CD4-positive, alpha-beta memory T cell (primary cell): ENCODE measurements at regions not wholly inside any gene's neighbourhood (a gene's known extent, or its start where the extent isn't known, plus 50 kb on each side); places are given as distances from the start of the nearest gene placed in this dataset.

ENCODE experiments used
- CTCF ChIA-PET: fragments of 350-600 bp; sonication (Branson Sonifier 250); formaldehyde crosslinking; loops from one replicate; lab custom pipeline; 2021; ENCODE audit warnings: inconsistent platforms; ENCODE audit not compliant: partially characterized antibody; lab: Charles Lee
- POLR2A ChIA-PET: fragments of 350-600 bp; sonication (Branson Sonifier 250); formaldehyde crosslinking; loops from one replicate; lab custom pipeline; 2021; ENCODE audit not compliant: partially characterized antibody; lab: Charles Lee
- DNase-seq, 5 donors: peaks; one replicate each; pipeline versions ENCODE4 v3.0.0 to v3.0.0-alpha.2; 2020 to 2022; ENCODE audit warnings: mixed read lengths in 1 of 5
- H3K27ac ChIP-seq: one replicate; pipeline ENCODE4 v1.7.0; 2013; ENCODE audit warnings: low read depth, low read length
- H3K27me3 ChIP-seq: 2 replicates; pipeline ENCODE4 v1.7.0; 2013; ENCODE audit warnings: mild to moderate bottlenecking, low read length, moderate library complexity; ENCODE audit not compliant: insufficient read depth
- H3K36me3 ChIP-seq: 2 replicates; pipeline ENCODE4 v1.7.0; 2013; ENCODE audit warnings: mild to moderate bottlenecking, low read length, moderate library complexity; ENCODE audit not compliant: insufficient read depth
- H3K4me1 ChIP-seq: 2 replicates; pipeline ENCODE4 v1.7.0; 2013; ENCODE audit warnings: mild to moderate bottlenecking, low read length, moderate library complexity; ENCODE audit not compliant: insufficient read depth
- H3K4me3 ChIP-seq, 2 donors: one replicate each; pipeline ENCODE4 v1.7.0; 2013; ENCODE audit warnings: low read length in 2 of 2, mild to moderate bottlenecking in 1 of 2
- H3K9me3 ChIP-seq, 2 donors: one replicate each; pipeline ENCODE4 v1.7.0; 2013; ENCODE audit warnings: low read length in 2 of 2, control low read depth in 1 of 2; ENCODE audit not compliant: control insufficient read depth in 1 of 2
- H3K27ac Mint-ChIP-seq, 7 donors: one replicate each; pipeline ENCODE4 v1.8.0; 2020 to 2021; ENCODE audit warnings: mixed read lengths in 7 of 7, mild to moderate bottlenecking in 6 of 7, inconsistent platforms in 3 of 7, moderate library complexity in 3 of 7
- H3K27me3 Mint-ChIP-seq, 2 donors: one replicate each; pipeline ENCODE4 v1.8.0; 2020 to 2021; ENCODE audit warnings: mixed read lengths in 2 of 2
- H3K36me3 Mint-ChIP-seq, 2 donors: one replicate each; pipeline ENCODE4 v1.8.0; 2020 to 2021; ENCODE audit warnings: mixed read lengths in 2 of 2, inconsistent platforms in 1 of 2, mild to moderate bottlenecking in 1 of 2
- H3K4me1 Mint-ChIP-seq, 4 donors: one replicate each; pipeline ENCODE4 v1.8.0; 2020 to 2021; ENCODE audit warnings: mixed read lengths in 4 of 4, mild to moderate bottlenecking in 1 of 4
- H3K4me3 Mint-ChIP-seq, 8 donors: one replicate each; pipeline ENCODE4 v1.8.0; 2020 to 2021; ENCODE audit warnings: mixed read lengths in 8 of 8, mild to moderate bottlenecking in 7 of 8, moderate library complexity in 6 of 8, inconsistent platforms in 3 of 8
- H3K9me3 Mint-ChIP-seq, 8 donors: one replicate each; pipeline ENCODE4 v1.8.0; 2020 to 2021; ENCODE audit warnings: mixed read lengths in 8 of 8, mild to moderate bottlenecking in 5 of 8, inconsistent platforms in 3 of 8, moderate library complexity in 1 of 8
- intact Hi-C: fragments of 100-400 bp; cut with micrococcal nuclease; formaldehyde crosslinking; loops from one replicate; pipeline ENCODE4 v1.15.1; 2023

- H3K27me3 ChIP-seq, result no peaks in the 10 kb centered on the region
- no peaks in the 10 kb centered on the region for H3K9me3 Mint-ChIP-seq
- H3K36me3 ChIP-seq, result no peaks in the 10 kb centered on the region
- H3K4me3 Mint-ChIP-seq, result no peak overlapping the region
- peaks cover 13 to 53% (median 32%) of the 10 kb centered on the region in 4 donors for H3K4me1 Mint-ChIP-seq
- H3K4me1 ChIP-seq, result peaks cover 37% of the 10 kb centered on the region
- intact Hi-C loops, result no loop called here
- H3K4me3 ChIP-seq, result no peak overlapping the region
- no peaks in the 10 kb centered on the region for H3K36me3 Mint-ChIP-seq
- no peaks in the 10 kb centered on the region for H3K9me3 ChIP-seq
- ChIA-PET CTCF (interaction anchor here (0.8 to 1.1 kb wide), 2 partner anchors 9 to 139 kb away, joined by 3 to 4 read pairs; no protein-coding TSS in a partner anchor), POLR2A (interaction anchor here (1.0 kb wide), 1 partner anchor 131 kb away, joined by 3 read pairs; no protein-coding TSS in a partner anchor)
- DNase-seq, result no peak
- no peak overlapping the region for H3K27ac ChIP-seq
- peak overlapping the region in 2 of 7 donors; percentile 12 to 18 for H3K27ac Mint-ChIP-seq
- H3K27me3 Mint-ChIP-seq, result no peaks in the 10 kb centered on the region
These were observed 136.1 kb upstream of the CCND2 start for GRCh38 chr12:4137441-4137840.

- Mint-ChIP-seq H3K27me3 (no peaks in the 10 kb centered on the region), H3K9me3 (peaks cover 0 to 2% (median under 1%) of the 10 kb centered on the region in 8 donors), H3K4me1 (peaks cover 10 to 48% (median 29%) of the 10 kb centered on the region in 4 donors), H3K36me3 (peaks cover 0 to 2% of the 10 kb centered on the region in 2 donors), H3K4me3 (no peak overlapping the region), H3K27ac (no peak overlapping the region)
- H3K4me1 ChIP-seq, result peaks cover 33% of the 10 kb centered on the region
- no peaks in the 10 kb centered on the region for H3K9me3 ChIP-seq
- POLR2A ChIA-PET, result interaction anchor here (1.0 kb wide), 1 partner anchor 132 kb away, joined by 3 read pairs; no protein-coding TSS in a partner anchor
- H3K36me3 ChIP-seq, result no peaks in the 10 kb centered on the region
- CTCF ChIA-PET, result interaction anchor here (1.1 kb wide), 1 partner anchor 9 kb away, joined by 4 read pairs; no protein-coding TSS in a partner anchor
- intact Hi-C loops, result no loop called here
- no peak overlapping the region for H3K27ac ChIP-seq
- no peak for DNase-seq
- H3K27me3 ChIP-seq, result no peaks in the 10 kb centered on the region
- no peak overlapping the region for H3K4me3 ChIP-seq
These were observed 136.5 kb upstream of the CCND2 start for GRCh38 chr12:4137015-4137414.

GRCh38 chr12:4135919-4136605, 137.5 kb upstream of the CCND2 start:
- H3K36me3 ChIP-seq, result no peaks in the 10 kb centered on the region
- H3K4me1 Mint-ChIP-seq, result peaks cover 7 to 39% (median 23%) of the 10 kb centered on the region in 4 donors
- peaks cover 0 to 8% of the 10 kb centered on the region in 2 donors for H3K36me3 Mint-ChIP-seq
- ChIA-PET POLR2A (interaction anchor here (2.0 kb wide), 1 partner anchor 7 kb away, joined by 8 read pairs; no protein-coding TSS in a partner anchor), CTCF (no interaction called here)
- no peaks in the 10 kb centered on the region for H3K9me3 ChIP-seq
- peaks cover 23% of the 10 kb centered on the region for H3K4me1 ChIP-seq
- no peak overlapping the region for H3K4me3 ChIP-seq
- peak overlapping the region in 2 of 8 donors; percentile 6 to 23 for H3K4me3 Mint-ChIP-seq
- intact Hi-C loops, result no loop called here
- H3K27me3 Mint-ChIP-seq, result no peaks in the 10 kb centered on the region
- H3K27ac Mint-ChIP-seq, result peak overlapping the region in 4 of 7 donors; percentile 9 to 74 (median 58)
- peaks cover 0 to 11% (median 6%) of the 10 kb centered on the region in 8 donors for H3K9me3 Mint-ChIP-seq
- H3K27ac ChIP-seq, result no peak overlapping the region
- no peak for DNase-seq
- H3K27me3 ChIP-seq, result no peaks in the 10 kb centered on the region

GRCh38 chr12:4134448-4135263, 138.9 kb upstream of the CCND2 start:
- peaks cover 14% of the 10 kb centered on the region for H3K4me1 ChIP-seq
- no peaks in the 10 kb centered on the region for H3K27me3 Mint-ChIP-seq
- H3K27me3 ChIP-seq, result no peaks in the 10 kb centered on the region
- CTCF ChIA-PET, result interaction anchor here (1.2 to 1.4 kb wide), 2 partner anchors 8 to 19 kb away, joined by 3 to 6 read pairs; no protein-coding TSS in a partner anchor
- peaks cover 0 to 8% of the 10 kb centered on the region in 2 donors for H3K36me3 Mint-ChIP-seq
- H3K27ac ChIP-seq, result no peak overlapping the region
- H3K9me3 ChIP-seq, result no peaks in the 10 kb centered on the region
- H3K27ac Mint-ChIP-seq, result peak overlapping the region in 1 of 7 donors; percentile 59
- H3K4me3 Mint-ChIP-seq, result no peak overlapping the region
- H3K4me1 Mint-ChIP-seq, result peaks cover 7 to 27% (median 22%) of the 10 kb centered on the region in 4 donors
- POLR2A ChIA-PET, result interaction anchor here (0.9 to 2.0 kb wide), 2 partner anchors 9 to 160 kb away, joined by 3 to 8 read pairs; no protein-coding TSS in a partner anchor
- no peaks in the 10 kb centered on the region for H3K36me3 ChIP-seq
- intact Hi-C loops, result no loop called here
- peaks cover 0 to 16% (median 6%) of the 10 kb centered on the region in 8 donors for H3K9me3 Mint-ChIP-seq
- DNase-seq, result no peak
- no peak overlapping the region for H3K4me3 ChIP-seq

GRCh38 chr12:4133636-4134447, 139.7 kb upstream of the CCND2 start:
- peaks cover 7 to 19% (median 14%) of the 10 kb centered on the region in 4 donors for H3K4me1 Mint-ChIP-seq
- Histone ChIP-seq H3K36me3 (no peaks in the 10 kb centered on the region), H3K27me3 (no peaks in the 10 kb centered on the region), H3K4me1 (peaks cover 8% of the 10 kb centered on the region), H3K27ac (no peak overlapping the region), H3K4me3 (no peak overlapping the region), H3K9me3 (no peaks in the 10 kb centered on the region)
- no peak for DNase-seq
- POLR2A ChIA-PET, result interaction anchor here (0.9 to 2.0 kb wide), 2 partner anchors 9 to 160 kb away, joined by 3 to 8 read pairs; no protein-coding TSS in a partner anchor
- H3K36me3 Mint-ChIP-seq, result peaks cover 0 to 8% of the 10 kb centered on the region in 2 donors
- intact Hi-C loops, result no loop called here
- H3K4me3 Mint-ChIP-seq, result no peak overlapping the region
- H3K27me3 Mint-ChIP-seq, result no peaks in the 10 kb centered on the region
- CTCF ChIA-PET, result interaction anchor here (1.2 to 1.4 kb wide), 4 partner anchors 8 to 143 kb away, joined by 3 to 6 read pairs (median 4); no protein-coding TSS in a partner anchor
- peak overlapping the region in 2 of 7 donors; percentile 31 to 90 for H3K27ac Mint-ChIP-seq
- H3K9me3 Mint-ChIP-seq, result peaks cover 0 to 16% (median 6%) of the 10 kb centered on the region in 8 donors

GRCh38 chr12:4133029-4133428, 140.5 kb upstream of the CCND2 start:
- H3K27me3 Mint-ChIP-seq, result no peaks in the 10 kb centered on the region
- ChIA-PET CTCF (interaction anchor here (1.2 to 1.4 kb wide), 3 partner anchors 9 to 144 kb away, joined by 3 to 6 read pairs (median 5); no protein-coding TSS in a partner anchor), POLR2A (no interaction called here)
- Histone ChIP-seq H3K9me3 (no peaks in the 10 kb centered on the region), H3K4me1 (peaks cover 8% of the 10 kb centered on the region), H3K27me3 (no peaks in the 10 kb centered on the region), H3K36me3 (no peaks in the 10 kb centered on the region), H3K4me3 (no peak overlapping the region), H3K27ac (no peak overlapping the region)
- peaks cover 0 to 16% (median 6%) of the 10 kb centered on the region in 8 donors for H3K9me3 Mint-ChIP-seq
- no peak overlapping the region for H3K4me3 Mint-ChIP-seq
- intact Hi-C loops, result no loop called here
- H3K4me1 Mint-ChIP-seq, result peaks cover 7 to 19% (median 14%) of the 10 kb centered on the region in 4 donors
- H3K36me3 Mint-ChIP-seq, result peaks cover 0 to 8% of the 10 kb centered on the region in 2 donors
- peak overlapping the region in 1 of 7 donors; percentile 11 for H3K27ac Mint-ChIP-seq
- no peak for DNase-seq
